Adrenal gland (tissue), 9 donors: ENCODE measurements at regions not wholly inside any gene's neighbourhood (a gene's known extent, or its start where the extent isn't known, plus 50 kb on each side); places are given as distances from the start of the nearest gene placed in this dataset.

Experiments
- DNase-seq, 7 donors: peaks; one replicate each; pipeline ENCODE4 v3.0.0-alpha.2; 2019 to 2020
- H3K27ac ChIP-seq, 5 donors: fragments of 200-600 bp; sonication (generic) in 4 of 5; 1 replicate in 3 of 5; 2 replicates in 2 of 5; pipeline versions ENCODE4 v1.5.1 to v1.8.0; 2016 to 2020; ENCODE audit warnings: mild to moderate bottlenecking in 1 of 5
- H3K27me3 ChIP-seq: fragments of 200-600 bp; 2 replicates; pipeline ENCODE4 v1.8.0; 2021
- H3K36me3 ChIP-seq, 2 donors: fragments of 200-600 bp; replicated peaks in 1 of 2; 1 replicate in 1 of 2; 2 replicates in 1 of 2; pipeline versions ENCODE4 v1.5.1 to v1.8.0; 2018 to 2022
- H3K4me1 ChIP-seq, 2 donors: fragments of 200-600 bp; replicated peaks in 1 of 2; 1 replicate in 1 of 2; 2 replicates in 1 of 2; pipeline versions ENCODE4 v1.5.1 to v1.8.0; 2018 to 2021
- H3K4me3 ChIP-seq, 4 donors: fragments of 200-600 bp; sonication (generic) in 3 of 4; one replicate each; pipeline ENCODE4 v1.5.1; 2016 to 2018
- H3K9me3 ChIP-seq, 3 donors: fragments of 200-600 bp; sonication (generic) in 1 of 3; replicated peaks in 1 of 3; 1 replicate in 2 of 3; 2 replicates in 1 of 3; pipeline versions ENCODE4 v1.5.1 to v1.8.0; 2016 to 2021
- POLR2A ChIP-seq, 2 donors: fragments of 450-650 bp; IDR thresholded peaks; one replicate each; pipeline ENCODE4 v1.6.1; 2017; ENCODE audit warnings: antibody characterized with exemption in 2 of 2, mild to moderate bottlenecking in 2 of 2, moderate library complexity in 1 of 2
- WGBS, 4 donors: extraction: QIAGEN DNeasy Blood & Tissue Kit in 2 of 4; methylation state at CpG; one replicate each; pipeline versions ENCODE4 v1.1.5 to v1.1.7; 2013 to 2017; 5-methylcytosine and 5-hydroxymethylcytosine counted together
- intact Hi-C, 2 donors: fragments of 100-400 bp; cut with DNase I; formaldehyde crosslinking; loops; one replicate each; pipeline versions ENCODE4 v1.14.1 to v1.15.0; 2022 to 2023
- TF ChIP-seq, protein P1 (sequence below), 6 experiments: fragments of 450-650 bp in 4 of 6; fragments of 200-600 bp in 2 of 6; sonication (generic) in 1 of 6; IDR thresholded peaks; 1 replicate in 5 of 6; 2 replicates in 1 of 6; pipeline versions ENCODE4 v1.5.1 to v1.8.0; 2016 to 2021; ENCODE audit warnings: antibody characterized with exemption in 6 of 6, mild to moderate bottlenecking in 2 of 6, moderate library complexity in 1 of 6
- donor health status: healthy with polysubstance abuse.
- donor health status: Bipolar disorder and iron deficiency.
- donor health status: DM: yes; HTN: yes; CAD: no.
- donor health status: DM: no; HTN: no; CAD: no.
- donor health status: DM: no; HTN: no; CAD: no.

DNA sequence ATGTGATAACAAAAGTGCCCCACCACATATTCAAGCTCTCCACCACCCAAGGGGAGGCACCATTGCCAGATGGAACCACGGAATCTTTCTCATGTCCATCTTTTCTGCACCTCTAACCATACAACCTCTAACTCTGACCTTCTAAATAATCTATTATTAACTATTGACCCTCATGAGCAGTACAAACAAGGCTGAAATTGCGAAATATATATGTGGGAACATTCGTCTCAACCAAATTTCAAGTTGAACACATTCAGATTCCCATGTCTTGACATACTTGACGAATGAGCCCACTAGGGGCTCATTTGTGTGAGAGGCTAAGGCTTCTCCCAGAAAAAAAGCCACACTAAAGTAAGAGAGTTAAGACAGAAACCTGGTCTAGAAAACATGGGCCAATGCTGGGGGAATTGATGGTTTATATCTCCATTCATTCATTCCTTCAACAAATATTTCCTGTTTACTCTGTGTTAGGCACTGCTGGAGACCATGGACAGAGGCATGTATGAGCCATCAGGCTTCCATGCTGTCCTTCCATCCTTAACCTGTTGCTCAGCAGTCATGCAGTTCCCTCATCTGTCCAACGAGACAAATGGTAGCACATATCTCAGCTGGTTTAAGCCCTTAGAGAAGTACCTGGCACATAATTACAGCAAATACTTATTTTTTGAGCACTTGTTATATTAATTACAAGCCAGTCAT lies 130.4 kb downstream of the ESM1 start:
- Histone ChIP-seq H3K36me3 (no peaks in the 10 kb centered on the region), H3K9me3 (no peaks in the 10 kb centered on the region), H3K4me3 (no peak overlapping the region), H3K4me1 (no peaks in the 10 kb centered on the region), H3K27ac (no peak overlapping the region), H3K27me3 (no peaks in the 10 kb centered on the region)
- intact Hi-C loops = loop anchor here in 1 of 2 donors (5.0 kb wide), 1 partner anchor 338 kb away; the partner anchor contains the start of gene SNX18
- DNase-seq = no peak
- TF ChIP-seq, protein P1, sequence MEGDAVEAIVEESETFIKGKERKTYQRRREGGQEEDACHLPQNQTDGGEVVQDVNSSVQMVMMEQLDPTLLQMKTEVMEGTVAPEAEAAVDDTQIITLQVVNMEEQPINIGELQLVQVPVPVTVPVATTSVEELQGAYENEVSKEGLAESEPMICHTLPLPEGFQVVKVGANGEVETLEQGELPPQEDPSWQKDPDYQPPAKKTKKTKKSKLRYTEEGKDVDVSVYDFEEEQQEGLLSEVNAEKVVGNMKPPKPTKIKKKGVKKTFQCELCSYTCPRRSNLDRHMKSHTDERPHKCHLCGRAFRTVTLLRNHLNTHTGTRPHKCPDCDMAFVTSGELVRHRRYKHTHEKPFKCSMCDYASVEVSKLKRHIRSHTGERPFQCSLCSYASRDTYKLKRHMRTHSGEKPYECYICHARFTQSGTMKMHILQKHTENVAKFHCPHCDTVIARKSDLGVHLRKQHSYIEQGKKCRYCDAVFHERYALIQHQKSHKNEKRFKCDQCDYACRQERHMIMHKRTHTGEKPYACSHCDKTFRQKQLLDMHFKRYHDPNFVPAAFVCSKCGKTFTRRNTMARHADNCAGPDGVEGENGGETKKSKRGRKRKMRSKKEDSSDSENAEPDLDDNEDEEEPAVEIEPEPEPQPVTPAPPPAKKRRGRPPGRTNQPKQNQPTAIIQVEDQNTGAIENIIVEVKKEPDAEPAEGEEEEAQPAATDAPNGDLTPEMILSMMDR (IDR thresholded peaks at IDR 0.05) = no peak
- no peak for TF ChIP-seq POLR2A (IDR thresholded peaks at IDR 0.05)
- 66 to 77% (median 72%) methylated on average over 5 of the region's 5 CpGs for whole genome bisulfite sequencing, 4 donors

DNA sequence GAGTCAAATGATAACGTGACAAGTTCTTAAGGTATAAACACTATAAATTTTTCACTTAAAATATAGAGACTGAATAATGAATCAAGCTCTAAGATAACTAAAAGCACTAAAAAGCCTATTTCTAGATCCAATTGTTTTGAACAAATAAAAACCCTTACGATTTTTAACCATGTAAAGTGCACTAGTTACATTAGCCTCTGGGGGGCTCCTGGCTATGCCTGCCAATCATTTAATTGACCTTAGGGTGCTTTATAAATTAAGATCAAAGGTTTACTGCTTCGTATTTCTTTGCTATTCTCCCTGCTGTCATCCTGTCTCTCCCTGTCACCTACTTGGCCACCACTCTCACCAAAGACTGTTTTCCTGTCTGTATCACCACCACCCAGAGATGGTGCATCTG lies 133.4 kb downstream of the ESM1 start:
- H3K36me3 ChIP-seq = no peaks in the 10 kb centered on the region
- DNase-seq = no peak
- no peak overlapping the region for H3K4me3 ChIP-seq
- WGBS, 4 donors = 63 to 75% (median 71%) methylated on average over 3 of the region's 3 CpGs
- H3K9me3 ChIP-seq = no peaks in the 10 kb centered on the region
- no peaks in the 10 kb centered on the region for H3K27me3 ChIP-seq
- no peaks in the 10 kb centered on the region for H3K4me1 ChIP-seq
- intact Hi-C loops = loop anchor here in 1 of 2 donors (5.0 kb wide), 1 partner anchor 335 kb away; the partner anchor contains the start of gene SNX18
- TF ChIP-seq, protein P1 (IDR thresholded peaks at IDR 0.05) = no peak
- TF ChIP-seq POLR2A (IDR thresholded peaks at IDR 0.05) = no peak
- H3K27ac ChIP-seq = no peak overlapping the region

GRCh38 chr5:54851449-54851848 lies 133.9 kb downstream of the ESM1 start:
- H3K27ac ChIP-seq = no peak overlapping the region
- H3K27me3 ChIP-seq = no peaks in the 10 kb centered on the region
- H3K4me1 ChIP-seq = no peaks in the 10 kb centered on the region
- no peak overlapping the region for H3K4me3 ChIP-seq
- no peaks in the 10 kb centered on the region for H3K9me3 ChIP-seq
- no peak for DNase-seq
- intact Hi-C loops = loop anchor here in 1 of 2 donors (5.0 kb wide), 1 partner anchor 334 kb away; the partner anchor contains the start of gene SNX18
- 63 to 72% (median 69%) methylated on average over 4 of the region's 4 CpGs for WGBS, 4 donors
- H3K36me3 ChIP-seq = no peaks in the 10 kb centered on the region
- no peak for TF ChIP-seq POLR2A (IDR thresholded peaks at IDR 0.05)
- TF ChIP-seq, protein P1 (IDR thresholded peaks at IDR 0.05) = no peak

DNA sequence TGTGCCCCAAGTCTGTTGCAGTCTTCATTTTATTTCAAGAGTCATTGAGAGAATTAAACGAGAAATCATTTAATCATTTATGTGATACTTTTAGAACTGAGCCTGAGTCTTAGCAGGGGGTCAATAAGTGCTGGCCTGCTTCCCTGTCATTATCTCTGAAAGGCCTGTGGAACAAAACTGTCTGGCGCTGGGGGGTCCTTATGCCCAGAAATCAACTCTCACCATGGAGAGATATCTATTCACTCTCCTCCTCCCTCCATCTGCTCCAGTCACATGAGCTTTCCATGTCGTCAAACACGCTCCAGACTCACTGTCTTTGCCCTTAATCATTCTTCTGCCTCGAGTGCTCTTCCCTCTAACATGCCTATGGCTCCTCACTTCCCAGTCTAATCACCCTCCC lies 136.8 kb downstream of the ESM1 start:
- H3K27ac ChIP-seq = no peak overlapping the region
- WGBS, 4 donors = 68 to 80% (median 73%) methylated on average over 5 of the region's 5 CpGs
- no peak overlapping the region for H3K4me3 ChIP-seq
- H3K9me3 ChIP-seq = no peaks in the 10 kb centered on the region
- no peaks in the 10 kb centered on the region for H3K27me3 ChIP-seq
- peaks cover 0 to 5% of the 10 kb centered on the region in 2 donors for H3K4me1 ChIP-seq
- TF ChIP-seq, protein P1 (IDR thresholded peaks at IDR 0.05) = no peak
- TF ChIP-seq POLR2A (IDR thresholded peaks at IDR 0.05) = no peak
- DNase-seq = no peak
- intact Hi-C loops = no loop called here
- no peaks in the 10 kb centered on the region for H3K36me3 ChIP-seq
